ENCODE measurements at regions not wholly inside any gene's neighbourhood (a gene's known extent, or its start where the extent isn't known, plus 50 kb on each side); places are given as distances from the start of the nearest gene placed in this dataset.

DNA sequence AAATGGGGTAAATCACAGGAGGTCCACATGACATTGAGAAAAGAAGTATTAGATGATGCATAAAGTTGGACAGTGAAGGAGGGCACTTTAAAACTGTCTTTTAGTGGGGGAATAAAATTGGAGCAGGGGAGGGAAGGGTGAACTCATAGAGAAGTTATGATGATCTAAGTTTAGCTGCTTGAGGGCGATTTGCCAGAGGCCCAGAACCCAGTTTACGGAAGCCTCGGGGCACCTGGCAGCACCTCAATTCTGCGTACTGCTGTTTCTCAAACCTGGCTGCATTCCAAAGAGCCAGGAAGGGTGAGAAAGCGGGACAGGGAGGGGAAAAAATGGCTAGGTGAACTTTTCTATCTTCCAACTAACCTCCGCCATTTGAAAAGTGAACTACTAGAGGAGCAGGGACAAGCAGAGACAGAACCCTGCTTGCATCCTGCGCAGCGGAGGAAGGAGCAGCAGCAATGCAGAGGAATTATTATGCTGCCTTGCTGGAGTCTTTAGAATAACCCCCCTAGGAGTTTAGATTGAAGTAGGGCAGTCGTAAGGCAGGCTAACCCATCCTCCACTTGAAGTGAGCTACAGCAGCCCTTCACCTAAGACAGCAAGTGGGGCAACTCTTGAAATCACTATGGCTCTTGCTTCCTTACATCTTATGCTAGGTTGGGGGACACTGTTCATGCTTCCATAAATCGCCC, 316.8 kb downstream of the BRINP1 start:
- no peak for DNase-seq (ENCODE audit: low read depth in 1 of 2, low spot score in 1 of 2)
- no peaks in the 10 kb centered on the region for H3K27me3 ChIP-seq (ENCODE audit: insufficient read depth, poor library complexity, severe bottlenecking)
- no peak overlapping the region for H3K4me3 ChIP-seq (replicated peaks; ENCODE audit: insufficient read depth, low read length)
- H3K27ac ChIP-seq (replicated peaks): no peak overlapping the region
- TF ChIP-seq, protein P1, sequence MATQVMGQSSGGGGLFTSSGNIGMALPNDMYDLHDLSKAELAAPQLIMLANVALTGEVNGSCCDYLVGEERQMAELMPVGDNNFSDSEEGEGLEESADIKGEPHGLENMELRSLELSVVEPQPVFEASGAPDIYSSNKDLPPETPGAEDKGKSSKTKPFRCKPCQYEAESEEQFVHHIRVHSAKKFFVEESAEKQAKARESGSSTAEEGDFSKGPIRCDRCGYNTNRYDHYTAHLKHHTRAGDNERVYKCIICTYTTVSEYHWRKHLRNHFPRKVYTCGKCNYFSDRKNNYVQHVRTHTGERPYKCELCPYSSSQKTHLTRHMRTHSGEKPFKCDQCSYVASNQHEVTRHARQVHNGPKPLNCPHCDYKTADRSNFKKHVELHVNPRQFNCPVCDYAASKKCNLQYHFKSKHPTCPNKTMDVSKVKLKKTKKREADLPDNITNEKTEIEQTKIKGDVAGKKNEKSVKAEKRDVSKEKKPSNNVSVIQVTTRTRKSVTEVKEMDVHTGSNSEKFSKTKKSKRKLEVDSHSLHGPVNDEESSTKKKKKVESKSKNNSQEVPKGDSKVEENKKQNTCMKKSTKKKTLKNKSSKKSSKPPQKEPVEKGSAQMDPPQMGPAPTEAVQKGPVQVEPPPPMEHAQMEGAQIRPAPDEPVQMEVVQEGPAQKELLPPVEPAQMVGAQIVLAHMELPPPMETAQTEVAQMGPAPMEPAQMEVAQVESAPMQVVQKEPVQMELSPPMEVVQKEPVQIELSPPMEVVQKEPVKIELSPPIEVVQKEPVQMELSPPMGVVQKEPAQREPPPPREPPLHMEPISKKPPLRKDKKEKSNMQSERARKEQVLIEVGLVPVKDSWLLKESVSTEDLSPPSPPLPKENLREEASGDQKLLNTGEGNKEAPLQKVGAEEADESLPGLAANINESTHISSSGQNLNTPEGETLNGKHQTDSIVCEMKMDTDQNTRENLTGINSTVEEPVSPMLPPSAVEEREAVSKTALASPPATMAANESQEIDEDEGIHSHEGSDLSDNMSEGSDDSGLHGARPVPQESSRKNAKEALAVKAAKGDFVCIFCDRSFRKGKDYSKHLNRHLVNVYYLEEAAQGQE (IDR thresholded peaks at IDR 0.05; ENCODE audit: insufficient replicate concordance, low read depth): no peak
- TF ChIP-seq CTCF (IDR thresholded peaks at IDR 0.05; ENCODE audit: insufficient read depth, low read length) (no peak), POLR2AphosphoS5 (IDR thresholded peaks at IDR 0.05; ENCODE audit: low read depth) (no peak), GABPA (IDR thresholded peaks at IDR 0.05; ENCODE audit: low read depth) (no peak), SPI1 (IDR thresholded peaks at IDR 0.05; ENCODE audit: borderline replicate concordance, low read depth) (no peak)

- H3K27me3 ChIP-seq (ENCODE audit: insufficient read depth, poor library complexity, severe bottlenecking): no peaks in the 10 kb centered on the region
- H3K27ac ChIP-seq (replicated peaks): no peak overlapping the region
- no peak for DNase-seq (ENCODE audit: low read depth in 1 of 2, low spot score in 1 of 2)
- H3K4me3 ChIP-seq (replicated peaks; ENCODE audit: insufficient read depth, low read length): no peak overlapping the region
- TF ChIP-seq, protein P1 (IDR thresholded peaks at IDR 0.05; ENCODE audit: insufficient replicate concordance, low read depth): no peak
- TF ChIP-seq POLR2AphosphoS5 (IDR thresholded peaks at IDR 0.05; ENCODE audit: low read depth) (no peak), CTCF (IDR thresholded peaks at IDR 0.05; ENCODE audit: insufficient read depth, low read length) (no peak), SPI1 (IDR thresholded peaks at IDR 0.05; ENCODE audit: borderline replicate concordance, low read depth) (no peak), GABPA (IDR thresholded peaks at IDR 0.05; ENCODE audit: low read depth) (no peak)
Measured at GRCh38 chr9:119053070-119053469, 316.2 kb downstream of the BRINP1 start.

DNA sequence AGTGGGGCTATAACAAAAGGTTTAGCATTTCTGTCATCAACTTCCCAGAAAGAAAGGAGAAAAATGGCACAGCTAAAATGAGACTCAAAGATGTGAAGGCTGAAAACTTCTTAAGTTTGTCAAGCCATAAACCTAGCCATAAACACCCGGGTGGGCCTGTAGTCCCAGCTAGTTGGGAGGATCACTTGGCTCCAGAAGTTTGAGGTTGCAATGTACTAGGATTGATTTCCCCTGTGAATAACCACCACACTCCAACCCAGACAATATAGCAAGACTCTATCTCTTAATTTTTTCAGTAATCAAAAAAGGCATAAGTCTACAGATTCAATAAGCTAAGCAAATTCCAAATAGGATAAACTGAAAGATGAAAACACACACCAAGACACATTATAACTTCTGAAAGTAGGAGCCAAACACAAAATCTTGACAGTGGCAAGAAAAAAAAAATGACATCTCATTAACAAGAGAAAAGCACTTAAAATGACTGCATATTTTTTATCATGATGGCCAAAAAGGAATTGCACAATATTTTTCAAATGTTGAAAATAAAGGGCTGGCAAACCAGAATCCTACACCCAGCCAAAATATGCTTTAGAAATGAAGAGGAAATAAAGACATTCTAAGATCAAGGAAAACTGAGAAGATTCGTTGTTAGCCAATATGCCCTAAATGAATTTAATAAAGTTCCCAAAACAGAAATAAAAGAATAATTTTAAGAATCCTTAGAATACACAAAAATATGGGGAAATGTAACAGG, 308.4 kb downstream of the BRINP1 start:
- Histone ChIP-seq H3K4me3 (replicated peaks; ENCODE audit: insufficient read depth, low read length) (no peak overlapping the region), H3K27me3 (ENCODE audit: insufficient read depth, poor library complexity, severe bottlenecking) (no peaks in the 10 kb centered on the region), H3K27ac (replicated peaks) (no peak overlapping the region)
- DNase-seq (ENCODE audit: low read depth in 1 of 2, low spot score in 1 of 2): no peak
- TF ChIP-seq POLR2AphosphoS5 (IDR thresholded peaks at IDR 0.05; ENCODE audit: low read depth) (no peak), CTCF (IDR thresholded peaks at IDR 0.05; ENCODE audit: insufficient read depth, low read length) (no peak), SPI1 (IDR thresholded peaks at IDR 0.05; ENCODE audit: borderline replicate concordance, low read depth) (no peak), GABPA (IDR thresholded peaks at IDR 0.05; ENCODE audit: low read depth) (no peak)
- TF ChIP-seq, protein P1 (IDR thresholded peaks at IDR 0.05; ENCODE audit: insufficient replicate concordance, low read depth): no peak

All from HL-60 (cell line).